Prostate gland (tissue), 2 donors: ENCODE measurements at regions not wholly inside any gene's neighbourhood (a gene's known extent, or its start where the extent isn't known, plus 50 kb on each side); places are given as distances from the start of the nearest gene placed in this dataset.

ENCODE experiments used
- CTCF ChIP-seq, 4 experiments: fragments of 200-600 bp in 2 of 4; fragments of 450-650 bp in 2 of 4; sonication (generic) in 2 of 4; IDR thresholded peaks; 1 replicate in 3 of 4; 2 replicates in 1 of 4; pipeline ENCODE4 v1.5.1; 2016 to 2019; ENCODE audit warnings: antibody characterized with exemption in 4 of 4, mild to moderate bottlenecking in 2 of 4, moderate library complexity in 2 of 4
- POLR2A ChIP-seq: fragments of 450-650 bp; IDR thresholded peaks from one replicate; pipeline ENCODE4 v1.6.1; 2016; ENCODE audit warnings: antibody characterized with exemption, mild to moderate bottlenecking

DNA sequence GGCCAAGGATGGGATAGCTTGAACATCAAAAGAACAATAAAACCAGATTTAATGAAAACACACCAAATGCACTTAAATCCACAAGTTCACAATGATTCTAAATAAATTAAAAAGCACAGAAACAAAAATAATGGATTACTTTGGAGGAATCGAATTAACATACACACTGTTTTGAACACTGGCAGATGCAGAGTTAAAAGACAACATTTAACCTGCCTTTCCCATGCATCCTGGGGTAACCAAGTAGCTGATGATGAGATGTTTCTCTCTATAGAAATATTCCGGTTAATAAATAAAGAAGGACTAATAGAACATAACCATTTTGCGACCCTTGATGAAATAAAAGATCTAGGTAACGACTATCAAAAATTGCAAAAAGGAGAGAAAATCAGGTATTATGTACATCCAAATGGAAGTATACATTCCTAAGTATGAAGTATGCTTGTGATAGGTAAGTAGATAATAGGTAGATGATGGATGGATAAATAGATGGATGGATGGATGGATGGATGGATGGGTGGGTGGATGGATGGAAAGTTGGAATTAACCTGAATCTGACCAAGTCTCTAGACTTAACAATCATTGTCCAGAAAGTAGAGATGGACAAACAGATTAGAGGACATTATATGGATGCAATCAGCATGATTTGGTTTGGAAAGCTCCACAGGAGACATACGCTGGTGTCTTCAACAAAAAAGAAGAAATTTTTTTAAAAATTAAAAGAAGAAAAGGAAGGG is 57.4 kb upstream of the MYCN start:
- TF ChIP-seq CTCF (IDR thresholded peaks at IDR 0.05) (no peak), POLR2A (no peak)
